GM11168 (cell line): ENCODE measurements at regions not wholly inside any gene's neighbourhood (a gene's known extent, or its start where the extent isn't known, plus 50 kb on each side); places are given as distances from the start of the nearest gene placed in this dataset.
"Not testable (repeated sequence)": the region's sequence is repeated elsewhere in the genome, so short reads cannot be mapped to it uniquely, and the experiment has no call there.

ENCODE experiments used
- in situ Hi-C: fragments of 300-500 bp; cut with MboI; formaldehyde crosslinking; loops from one replicate; pipeline ENCODE4 v1.12.0; 2022; ENCODE audit warnings: low sequenced_read_pairs; ENCODE audit not compliant: unreplicated experiment

DNA sequence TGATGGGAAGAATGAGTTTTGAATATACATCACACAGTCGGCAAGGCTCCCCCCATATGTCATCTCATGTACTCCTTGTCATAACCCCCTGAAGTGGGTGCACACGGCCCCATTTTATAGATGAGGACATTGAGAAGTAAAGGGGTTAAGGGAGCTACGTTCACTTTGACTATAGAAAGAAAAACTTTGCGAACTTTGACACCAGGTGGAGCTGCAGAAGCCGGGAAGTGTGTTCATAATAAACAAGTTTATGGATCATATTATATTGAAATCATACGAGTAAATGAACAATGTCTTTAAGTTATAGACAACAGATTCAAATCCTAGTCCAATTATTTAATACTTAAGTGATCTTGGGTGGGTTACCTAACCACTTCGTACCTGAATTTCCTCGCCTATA, 203.8 kb upstream of the PITX2 start:
- in situ Hi-C loops = no loop called here

DNA sequence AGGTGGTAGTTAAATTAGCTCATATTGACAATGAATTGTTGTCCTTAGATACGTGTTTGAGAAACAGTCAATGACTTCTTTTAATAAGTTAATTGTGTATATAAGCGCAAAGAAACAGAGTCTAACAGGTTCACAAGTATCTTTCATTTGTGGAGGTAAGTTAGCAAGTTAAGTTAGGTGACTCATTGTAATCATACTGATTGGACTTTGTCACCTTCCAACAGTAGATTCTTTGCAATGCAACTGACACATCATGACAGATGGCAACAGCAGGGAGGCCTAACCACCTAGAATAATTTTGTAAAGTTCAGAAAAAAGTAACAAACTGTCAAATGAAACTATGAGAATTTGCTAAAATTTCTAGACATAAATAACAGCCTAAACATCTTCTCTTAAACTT, 207.6 kb upstream of the PITX2 start:
- in situ Hi-C loops = no loop called here

DNA sequence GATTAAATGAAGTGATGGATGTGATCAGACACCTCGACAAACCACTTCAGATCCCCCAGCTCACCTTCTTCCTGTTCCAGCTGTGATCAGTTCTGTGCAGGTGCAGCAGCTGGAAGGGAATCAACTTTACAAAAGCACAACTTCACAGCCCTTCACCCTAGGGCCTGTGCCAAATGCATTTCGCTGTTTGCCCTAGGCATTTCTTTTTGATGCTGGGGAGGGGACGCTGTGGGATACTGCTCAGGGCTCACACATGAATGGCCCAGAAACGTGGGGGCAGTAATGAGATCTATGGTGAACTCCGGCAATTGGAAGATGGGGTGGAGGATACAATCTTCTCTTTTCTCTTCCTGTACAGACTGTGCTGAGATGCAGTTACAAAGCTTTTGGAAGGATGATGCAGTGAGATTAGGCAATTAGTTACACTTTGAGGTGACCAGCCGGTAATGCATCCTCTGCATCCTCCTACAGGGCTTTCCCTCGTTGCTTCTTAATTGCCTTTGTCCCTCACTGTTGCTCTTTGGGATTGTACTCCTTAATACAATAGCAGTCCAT, 215.1 kb upstream of the PITX2 start:
- in situ Hi-C loops = no loop called here

DNA sequence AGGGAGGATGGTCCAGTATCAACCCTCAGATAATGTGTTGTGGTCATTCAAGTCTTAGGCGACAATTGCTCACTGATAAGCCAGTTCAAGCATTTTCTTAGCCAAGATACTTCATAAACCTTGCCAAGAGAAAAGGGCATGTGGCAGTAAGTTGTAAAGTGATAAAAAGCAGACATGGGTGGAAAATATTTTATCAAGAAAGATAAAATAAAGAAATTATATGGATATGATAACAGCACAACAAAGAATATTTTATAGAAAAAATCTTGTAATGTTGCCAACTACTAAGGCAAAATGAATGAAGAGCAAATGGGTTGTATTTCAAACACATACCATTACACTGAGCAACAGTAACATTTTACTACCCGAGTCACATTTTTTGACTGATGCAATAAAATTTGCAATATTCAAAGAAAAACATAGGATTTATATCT, 217.4 kb upstream of the PITX2 start:
- in situ Hi-C loops = no loop called here

DNA sequence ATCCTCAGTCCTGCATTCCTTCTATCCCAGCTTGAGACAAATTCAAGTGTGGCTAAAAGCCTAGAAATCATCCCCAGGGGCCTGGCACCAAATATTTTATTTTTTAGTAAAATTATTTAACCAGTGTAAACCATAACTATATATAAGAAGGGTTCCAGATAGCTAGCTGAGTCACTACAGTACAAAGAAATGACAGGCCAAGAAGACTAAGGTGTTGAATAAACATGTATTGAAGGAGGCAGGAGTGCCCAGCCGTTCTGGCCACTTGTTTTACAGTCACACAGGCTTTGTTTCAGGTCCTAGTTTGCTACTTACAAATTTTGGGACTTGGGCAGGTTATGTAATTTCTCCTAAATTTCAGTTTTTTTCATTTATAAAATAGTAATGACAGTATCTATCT, 225.9 kb upstream of the PITX2 start:
- in situ Hi-C loops = no loop called here

DNA sequence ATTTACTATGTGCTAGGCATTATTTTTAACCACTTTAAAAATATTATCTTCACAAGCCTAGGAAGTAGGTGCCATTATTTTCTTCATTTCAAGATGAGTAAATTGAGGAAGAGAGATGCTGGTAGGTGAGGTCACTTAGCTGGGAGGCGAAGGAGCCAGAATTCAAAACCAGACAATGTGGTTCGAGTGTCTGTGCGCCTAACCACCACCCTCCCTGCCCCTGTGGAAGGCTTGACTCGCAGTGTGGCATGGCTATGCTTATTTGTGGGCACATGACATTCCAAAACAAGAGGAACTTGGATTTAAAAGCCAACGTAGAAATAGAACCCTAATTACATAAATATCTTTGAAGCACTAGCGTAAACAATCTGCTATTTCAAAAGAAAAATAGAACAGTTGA, 226.6 kb upstream of the PITX2 start:
- in situ Hi-C loops = no loop called here

DNA sequence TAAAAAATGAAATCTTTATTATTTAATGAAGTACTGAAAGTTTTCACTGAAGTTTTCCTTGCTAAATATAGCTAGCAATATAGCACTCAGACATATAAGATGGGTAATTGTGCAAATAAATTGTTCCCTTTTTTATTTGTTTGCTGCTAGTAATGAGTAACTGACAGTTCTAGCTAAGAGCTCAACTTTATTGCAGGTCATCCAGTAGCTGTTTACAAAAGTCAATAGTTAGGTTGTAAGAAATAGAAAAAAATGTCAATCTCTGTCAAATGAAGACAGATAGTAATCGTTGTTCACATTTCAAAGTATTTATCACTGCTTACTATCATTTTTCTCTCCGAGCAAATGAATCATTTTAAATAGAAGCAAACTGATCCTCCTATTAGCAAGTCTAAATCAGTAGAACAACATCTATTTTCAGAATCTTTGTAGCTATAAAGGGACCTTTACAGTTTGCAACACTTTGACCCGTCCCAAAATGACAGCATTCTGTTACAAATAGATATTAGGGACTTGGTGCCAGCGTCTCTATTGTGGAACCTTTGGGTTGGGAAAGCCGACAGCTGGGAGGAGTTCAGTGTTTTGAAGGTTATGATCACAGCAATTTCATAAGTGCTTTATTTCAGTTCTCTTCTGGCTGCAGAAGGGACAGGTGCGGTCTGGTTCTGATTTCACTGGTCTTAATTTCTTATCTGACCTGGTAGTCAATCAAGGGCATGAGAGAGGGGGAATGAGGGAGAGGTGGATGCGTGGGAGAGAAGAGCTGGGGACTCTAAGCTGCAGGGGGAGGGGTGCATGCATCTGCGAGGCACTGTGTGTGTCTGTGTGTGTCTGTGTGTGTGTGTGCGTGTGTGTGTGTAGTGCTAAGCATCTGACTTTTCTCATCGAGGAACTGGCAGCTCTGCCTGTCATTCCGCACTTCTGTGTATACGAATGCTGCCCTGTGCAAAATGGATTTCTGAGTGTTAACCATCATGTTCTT, 227.9 kb upstream of the PITX2 start:
- in situ Hi-C loops = no loop called here

DNA sequence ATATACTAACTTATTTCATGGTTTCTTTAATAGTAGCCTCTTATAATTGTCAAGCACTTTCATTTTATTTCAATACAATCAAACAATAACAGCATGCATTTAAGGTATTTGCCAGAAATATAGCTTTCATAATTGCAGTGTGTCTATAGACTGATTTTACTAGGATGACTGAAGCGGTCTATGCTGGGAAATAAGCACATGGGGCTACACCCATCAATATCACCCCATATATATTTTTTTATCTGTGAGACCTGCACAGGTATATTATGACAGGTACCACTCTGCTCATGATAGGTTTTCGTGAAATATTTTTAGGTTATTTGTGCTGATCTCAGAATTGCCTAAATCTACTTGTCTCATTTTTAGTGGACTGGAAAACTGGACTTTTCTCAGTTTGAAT, 229.1 kb upstream of the PITX2 start:
- in situ Hi-C loops = no loop called here

DNA sequence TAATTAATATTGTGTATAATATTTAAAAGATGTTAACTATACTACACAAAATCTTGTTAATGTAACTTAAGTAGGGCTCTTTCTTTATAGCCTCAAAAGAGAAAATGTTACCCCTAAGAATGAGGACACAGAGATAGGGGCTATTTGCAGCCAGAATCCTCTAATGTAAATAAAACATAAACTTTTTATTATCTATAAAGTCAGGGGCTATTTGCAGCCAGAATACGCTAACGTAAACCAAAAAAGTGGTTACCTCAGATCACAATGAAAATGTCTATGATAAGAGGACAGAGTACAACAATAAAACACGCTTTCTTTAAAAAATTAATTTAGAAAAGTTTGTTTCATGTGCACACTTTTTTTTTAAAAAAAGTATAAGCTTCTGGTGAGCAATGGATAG, 229.9 kb upstream of the PITX2 start:
- in situ Hi-C loops = no loop called here

DNA sequence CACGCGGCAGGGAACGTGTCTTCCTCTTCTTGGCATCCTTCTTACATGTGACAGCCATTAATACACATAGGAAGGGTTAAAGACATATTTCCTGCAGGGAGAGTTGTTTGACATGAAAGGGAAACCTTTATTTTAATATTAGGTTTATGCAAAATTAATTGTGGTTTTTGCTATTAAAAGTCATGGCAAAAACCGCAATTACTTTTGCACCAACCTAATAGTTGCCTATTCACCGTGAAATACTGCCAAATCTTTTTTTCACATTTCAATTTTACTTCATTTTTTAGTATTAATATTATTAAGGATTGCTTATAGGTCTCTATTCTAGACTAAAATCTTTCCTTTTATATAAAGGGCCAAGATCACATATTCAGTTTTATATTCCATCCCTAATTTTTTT, 230.4 kb upstream of the PITX2 start:
- in situ Hi-C loops = no loop called here

DNA sequence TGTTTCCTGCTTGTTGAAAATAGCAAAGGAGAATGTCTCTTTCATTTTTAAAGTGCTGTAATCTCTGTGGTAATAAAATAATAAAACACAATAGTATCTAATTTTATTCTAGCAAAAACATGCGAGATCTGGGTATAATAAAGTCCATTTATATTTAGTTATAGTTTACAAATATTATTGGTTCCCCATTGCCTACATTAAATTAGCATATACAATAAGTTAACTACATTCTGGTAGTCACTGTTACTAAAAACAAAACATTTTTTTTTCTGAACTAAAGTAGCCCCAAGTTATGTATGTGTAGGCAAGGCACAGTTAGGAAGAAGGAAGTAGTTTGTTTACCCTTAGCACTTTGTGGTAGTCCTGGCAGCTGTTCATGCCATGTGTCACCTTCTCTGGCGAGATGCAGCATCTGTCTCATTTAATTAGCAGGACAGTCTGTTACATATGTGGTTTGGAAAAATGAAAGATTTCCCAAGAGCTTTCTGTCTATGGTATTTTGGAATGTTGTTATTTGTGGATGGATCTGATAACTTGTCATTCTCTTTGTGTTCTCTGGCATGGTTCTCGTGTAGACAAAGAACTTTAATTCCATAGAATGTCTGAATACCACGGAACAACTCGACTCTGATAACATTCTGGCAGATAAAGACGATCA, 231.3 kb upstream of the PITX2 start:
- in situ Hi-C loops = no loop called here

DNA sequence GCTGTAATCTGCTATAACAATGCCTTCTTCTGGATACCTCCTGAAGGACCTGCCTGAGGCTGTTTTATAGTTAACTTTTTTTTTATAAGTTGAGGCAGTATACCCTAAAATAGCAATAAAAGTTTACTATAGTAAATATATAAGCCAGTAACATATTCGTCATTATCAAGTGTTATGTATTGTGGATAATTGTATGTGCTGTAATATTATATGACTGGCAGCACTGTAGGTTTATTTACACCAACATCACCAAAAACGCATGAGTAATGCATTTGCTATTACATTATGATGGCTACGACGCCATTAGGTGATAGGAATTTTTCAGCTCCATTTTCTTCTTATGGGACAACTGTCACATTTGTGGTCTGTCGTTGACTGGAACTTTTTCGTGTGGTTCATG, 237.2 kb upstream of the PITX2 start:
- in situ Hi-C loops = no loop called here

DNA sequence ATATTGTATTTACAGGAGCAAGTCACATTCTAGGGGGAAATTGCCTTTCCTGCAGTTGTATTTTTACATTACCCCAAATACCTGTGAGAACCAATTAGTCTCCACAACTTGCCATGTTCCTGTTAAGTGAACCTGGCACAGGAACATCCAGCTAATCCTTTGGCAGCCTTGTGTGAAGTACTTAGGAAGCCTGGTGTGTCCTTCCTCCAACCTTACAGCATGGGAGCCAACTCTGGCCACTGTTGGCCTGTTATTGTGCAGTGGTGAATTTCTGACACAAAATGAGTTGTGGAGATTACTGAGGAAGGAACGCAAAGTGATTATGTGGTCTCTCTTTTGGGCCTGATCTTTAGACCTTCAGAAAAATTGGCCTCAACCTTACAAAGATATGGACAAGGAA, 238.0 kb upstream of the PITX2 start:
- in situ Hi-C loops = no loop called here

DNA sequence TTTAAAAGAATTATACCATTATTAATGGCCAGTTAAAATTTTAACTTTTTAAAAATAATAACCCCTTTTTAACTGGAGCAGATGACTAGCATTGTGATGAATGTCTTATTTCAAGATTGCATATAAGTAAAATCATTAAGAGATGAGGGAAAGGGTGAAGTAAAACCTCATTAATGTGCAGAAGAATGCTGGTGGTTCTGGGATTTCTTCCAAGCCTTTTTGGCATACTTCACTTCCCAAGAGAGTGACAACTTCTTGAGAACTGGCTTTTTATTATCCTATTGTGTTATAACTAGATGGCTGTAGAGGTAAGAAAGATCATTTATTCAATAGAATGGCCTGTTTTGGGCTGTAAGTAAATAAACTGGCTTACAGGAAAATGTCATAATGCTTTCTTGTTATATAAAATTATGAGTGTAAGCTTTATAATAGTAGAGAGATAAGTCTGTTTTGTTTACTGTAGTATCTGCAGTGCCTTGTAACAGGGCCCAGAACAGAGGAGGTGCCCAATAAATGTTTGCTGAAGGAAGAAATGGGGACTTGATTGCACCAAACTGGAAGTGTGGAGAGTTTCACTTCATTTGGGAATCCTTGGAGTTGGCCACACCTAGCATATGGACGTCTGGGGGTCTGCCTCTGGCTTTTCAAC, 242.9 kb upstream of the PITX2 start:
- in situ Hi-C loops = no loop called here

DNA sequence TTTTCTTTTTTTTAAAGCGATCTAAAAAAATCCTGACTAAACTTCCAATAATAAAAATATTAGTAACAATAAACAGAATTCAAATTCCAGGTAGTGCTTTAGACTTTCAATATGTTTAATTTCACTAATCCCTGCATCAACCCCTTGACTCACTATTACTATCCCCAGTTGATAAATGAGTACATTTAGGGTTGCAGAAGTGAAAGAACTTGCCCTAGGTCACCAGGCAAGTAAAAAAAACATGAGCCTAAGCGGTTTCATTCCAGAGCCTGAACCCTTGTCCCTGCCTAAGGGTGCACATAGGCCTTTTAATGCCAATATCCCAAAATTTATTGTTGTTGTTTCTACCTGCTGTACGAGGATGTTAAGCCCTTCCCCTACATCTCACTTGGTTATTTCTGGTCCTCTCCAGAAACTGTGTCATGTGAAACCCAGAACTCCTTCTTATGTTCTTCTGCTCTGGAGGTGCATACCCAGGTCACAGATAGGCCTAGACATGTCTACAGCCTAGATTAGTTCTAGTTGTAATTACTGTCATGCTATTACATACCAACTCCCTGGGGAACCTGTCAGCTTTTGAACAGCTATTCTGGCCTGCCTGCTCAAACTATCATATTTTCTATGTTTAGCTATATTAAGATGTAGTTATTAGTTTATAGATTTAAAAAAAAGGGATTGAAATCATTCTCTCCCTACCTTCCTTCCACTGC, 244.5 kb upstream of the PITX2 start:
- in situ Hi-C loops = no loop called here

DNA sequence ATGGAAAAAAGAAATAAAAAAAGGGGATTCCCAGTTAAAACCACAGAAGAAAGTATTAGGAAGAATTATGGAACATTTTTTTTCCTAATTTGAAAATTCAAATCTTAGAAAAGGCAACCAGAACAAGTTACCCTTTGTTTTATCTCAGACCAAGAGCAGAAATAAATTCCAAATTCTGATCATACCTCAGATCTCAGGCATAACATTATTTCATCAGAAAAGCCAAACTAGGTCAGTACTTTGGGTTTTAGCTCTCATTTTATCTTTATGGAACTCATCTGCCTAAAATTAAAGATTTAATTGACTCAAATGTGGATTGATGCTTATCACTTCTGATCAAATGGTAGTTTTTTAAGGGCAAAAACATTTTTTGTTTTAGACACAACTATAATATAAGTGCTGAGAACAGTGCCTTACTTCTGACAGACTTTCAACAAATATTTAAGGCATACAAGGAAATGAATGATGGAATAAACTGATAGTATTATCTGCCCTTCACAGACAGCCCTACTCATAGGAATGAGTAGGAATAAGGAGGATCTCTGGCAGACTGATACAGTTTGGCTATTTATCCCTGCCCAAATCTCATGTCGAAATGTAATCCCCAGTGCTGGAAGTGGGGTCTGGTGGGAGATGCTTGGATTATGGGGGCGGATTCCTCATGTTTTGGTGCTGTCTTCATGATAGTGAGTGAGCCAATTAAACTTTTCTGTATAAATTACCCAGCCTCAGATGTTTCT, 245.3 kb upstream of the PITX2 start:
- in situ Hi-C loops = no loop called here

DNA sequence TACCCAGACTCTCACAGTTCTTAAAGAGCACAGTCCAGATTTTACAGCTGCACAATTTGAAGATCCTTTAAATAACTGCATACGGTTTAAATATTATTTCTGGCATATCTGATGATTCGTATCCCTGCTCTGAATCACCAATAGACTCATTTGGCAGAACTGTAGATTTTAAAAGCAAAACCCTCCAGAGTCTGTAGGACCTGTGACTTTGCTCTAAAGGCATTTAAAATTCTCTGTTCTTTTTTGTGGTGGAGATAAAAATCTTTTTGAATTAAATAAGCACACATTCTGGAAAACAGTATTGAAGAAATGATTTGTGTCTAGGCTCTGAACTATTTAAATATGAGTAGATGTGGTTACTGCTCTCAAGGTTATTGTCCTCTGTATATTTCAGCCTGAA, 246.2 kb upstream of the PITX2 start:
- in situ Hi-C loops = no loop called here

DNA sequence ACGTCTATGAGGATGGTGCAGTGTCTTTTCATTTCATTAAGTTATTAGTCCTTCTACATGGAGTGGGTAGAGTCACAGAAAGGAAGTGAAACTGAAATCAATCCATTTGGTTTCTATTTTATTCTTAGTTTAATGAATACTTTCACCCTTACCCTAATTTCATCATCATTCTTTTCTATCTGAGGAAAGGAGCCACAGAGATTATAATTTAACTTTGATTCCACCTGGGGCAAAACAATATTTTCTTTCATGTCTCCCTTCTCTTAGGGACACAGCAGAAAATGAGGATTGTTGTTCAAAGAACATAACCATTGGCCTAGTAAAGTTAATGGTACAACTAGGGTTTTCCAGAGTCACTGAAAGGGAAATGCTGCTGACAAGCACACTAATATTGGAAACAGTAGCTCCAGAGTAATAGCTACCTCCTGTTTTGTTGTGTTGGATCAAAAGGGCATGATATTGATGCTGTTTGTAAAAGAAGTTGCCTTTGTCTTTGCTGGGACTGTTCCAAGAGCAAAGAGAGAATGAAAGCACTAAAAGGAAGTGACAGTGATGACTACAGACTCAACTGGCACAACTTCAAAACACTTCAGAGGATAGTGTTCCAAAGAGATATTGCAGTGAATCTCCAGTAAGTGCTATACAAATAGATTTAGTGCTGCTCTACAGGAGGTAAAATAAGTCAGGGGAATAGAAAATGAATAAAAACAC, 247.1 kb upstream of the PITX2 start:
- in situ Hi-C loops = no loop called here

DNA sequence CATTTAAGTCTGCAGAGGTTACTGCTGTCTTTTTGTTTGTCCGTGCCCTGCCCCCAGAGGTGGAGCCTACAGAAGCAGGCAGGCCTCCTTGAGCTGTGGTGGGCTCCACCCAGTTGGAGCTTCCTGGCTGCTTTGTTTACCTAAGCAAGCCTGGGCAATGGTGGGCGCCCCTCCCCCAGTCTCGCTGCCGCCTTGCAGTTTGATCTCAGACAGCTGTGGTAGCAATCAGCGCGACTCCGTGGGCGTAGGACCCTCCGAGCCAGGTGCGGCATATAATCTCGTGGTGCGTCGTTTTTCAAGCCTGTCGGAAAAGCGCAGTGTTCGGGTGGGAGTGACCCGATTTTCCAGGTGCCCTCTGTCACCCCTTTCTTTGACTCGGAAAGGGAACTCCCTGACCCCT, 253.3 kb upstream of the PITX2 start:
- in situ Hi-C loops = not testable (repeated sequence)
